Activated CD4-positive, alpha-beta memory T cell treated with anti-CD3 and anti-CD28 coated beads, Interleukin-2, amount 10 ng/mL, durations not matched to agents 7 days and 5 days (primary cell): ENCODE measurements at regions not wholly inside any gene's neighbourhood (a gene's known extent, or its start where the extent isn't known, plus 50 kb on each side); places are given as distances from the start of the nearest gene placed in this dataset.

Source experiments
- CTCF ChIA-PET: fragments of 350-600 bp; sonication (Branson Sonifier 250); formaldehyde crosslinking; loops from one replicate; lab custom pipeline; 2021; ENCODE audit warnings: antibody characterized with exemption, inconsistent platforms; lab: Charles Lee
- POLR2A ChIA-PET: fragments of 350-600 bp; sonication (Branson Sonifier 250); formaldehyde crosslinking; loops from one replicate; lab custom pipeline; 2021; ENCODE audit warnings: antibody characterized with exemption; lab: Charles Lee
- DNase-seq: peaks from one replicate; pipeline ENCODE4 v3.0.0-alpha.2; 2020
- H3K27ac Mint-ChIP-seq: one replicate; pipeline ENCODE4 v1.8.0; 2021; ENCODE audit warnings: mild to moderate bottlenecking, mixed read lengths
- H3K27me3 Mint-ChIP-seq: one replicate; pipeline ENCODE4 v1.8.0; 2021; ENCODE audit warnings: mixed read lengths
- H3K36me3 Mint-ChIP-seq: one replicate; pipeline ENCODE4 v1.8.0; 2021; ENCODE audit warnings: low read depth, mixed read lengths
- H3K4me1 Mint-ChIP-seq: one replicate; pipeline ENCODE4 v1.8.0; 2021; ENCODE audit warnings: mixed read lengths
- H3K4me3 Mint-ChIP-seq: one replicate; pipeline ENCODE4 v1.8.0; 2021; ENCODE audit warnings: mild to moderate bottlenecking, mixed read lengths
- H3K9me3 Mint-ChIP-seq: one replicate; pipeline ENCODE4 v1.8.0; 2021; ENCODE audit warnings: mixed read lengths

DNA sequence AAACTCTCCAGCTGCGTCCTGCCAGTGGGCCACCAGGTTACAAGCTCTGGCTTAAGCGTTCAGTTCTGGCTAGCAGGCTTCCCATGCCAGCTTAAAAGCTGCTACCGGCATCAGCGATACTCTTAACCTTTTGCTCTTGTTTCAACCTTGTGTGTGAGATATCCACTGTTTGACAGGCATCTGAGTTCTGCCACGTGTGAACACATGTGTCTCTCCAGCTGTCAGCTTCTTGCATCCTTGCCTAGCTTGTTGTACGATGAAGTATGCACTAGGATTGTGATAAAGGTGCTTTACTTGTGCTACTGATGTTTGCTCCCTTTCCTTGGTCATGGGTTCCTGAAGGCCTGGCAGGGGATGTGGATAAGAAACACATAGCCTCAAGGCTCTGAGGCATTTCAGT lies 201.6 kb downstream of the PRDM2 start:
- H3K36me3 Mint-ChIP-seq: no peaks in the 10 kb centered on the region
- POLR2A ChIA-PET: no interaction called here
- CTCF ChIA-PET: no interaction called here
- no peak overlapping the region for H3K4me3 Mint-ChIP-seq
- H3K4me1 Mint-ChIP-seq: no peaks in the 10 kb centered on the region
- DNase-seq: no peak
- H3K27ac Mint-ChIP-seq: no peak overlapping the region
- H3K27me3 Mint-ChIP-seq: peaks cover 8% of the 10 kb centered on the region
- H3K9me3 Mint-ChIP-seq: no peaks in the 10 kb centered on the region

DNA sequence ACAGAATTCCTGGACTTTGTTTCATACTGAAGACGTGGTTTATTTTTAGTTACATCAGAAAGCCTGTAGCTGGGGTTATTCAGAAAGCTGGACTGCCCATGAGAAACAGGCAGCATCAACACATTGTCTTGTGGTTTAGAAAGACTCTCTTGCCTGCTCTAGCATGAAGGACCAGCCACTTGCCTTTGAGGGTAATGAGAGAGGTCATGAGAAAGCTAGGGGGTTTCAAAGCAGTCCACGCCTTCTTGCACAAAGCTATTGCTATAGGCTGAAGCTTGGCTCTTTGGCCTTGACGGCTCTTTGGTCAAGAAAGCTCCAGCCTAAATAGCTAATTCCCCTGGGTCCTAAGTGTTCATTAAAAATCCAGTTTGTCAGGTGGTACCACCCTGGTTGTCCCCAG lies 208.1 kb downstream of the PRDM2 start:
- no peaks in the 10 kb centered on the region for H3K36me3 Mint-ChIP-seq
- H3K27ac Mint-ChIP-seq: no peak overlapping the region
- H3K9me3 Mint-ChIP-seq: no peaks in the 10 kb centered on the region
- DNase-seq: no peak
- peaks cover 11% of the 10 kb centered on the region for H3K27me3 Mint-ChIP-seq
- ChIA-PET CTCF (no interaction called here), POLR2A (no interaction called here)
- H3K4me1 Mint-ChIP-seq: peaks cover 13% of the 10 kb centered on the region
- H3K4me3 Mint-ChIP-seq: no peak overlapping the region

DNA sequence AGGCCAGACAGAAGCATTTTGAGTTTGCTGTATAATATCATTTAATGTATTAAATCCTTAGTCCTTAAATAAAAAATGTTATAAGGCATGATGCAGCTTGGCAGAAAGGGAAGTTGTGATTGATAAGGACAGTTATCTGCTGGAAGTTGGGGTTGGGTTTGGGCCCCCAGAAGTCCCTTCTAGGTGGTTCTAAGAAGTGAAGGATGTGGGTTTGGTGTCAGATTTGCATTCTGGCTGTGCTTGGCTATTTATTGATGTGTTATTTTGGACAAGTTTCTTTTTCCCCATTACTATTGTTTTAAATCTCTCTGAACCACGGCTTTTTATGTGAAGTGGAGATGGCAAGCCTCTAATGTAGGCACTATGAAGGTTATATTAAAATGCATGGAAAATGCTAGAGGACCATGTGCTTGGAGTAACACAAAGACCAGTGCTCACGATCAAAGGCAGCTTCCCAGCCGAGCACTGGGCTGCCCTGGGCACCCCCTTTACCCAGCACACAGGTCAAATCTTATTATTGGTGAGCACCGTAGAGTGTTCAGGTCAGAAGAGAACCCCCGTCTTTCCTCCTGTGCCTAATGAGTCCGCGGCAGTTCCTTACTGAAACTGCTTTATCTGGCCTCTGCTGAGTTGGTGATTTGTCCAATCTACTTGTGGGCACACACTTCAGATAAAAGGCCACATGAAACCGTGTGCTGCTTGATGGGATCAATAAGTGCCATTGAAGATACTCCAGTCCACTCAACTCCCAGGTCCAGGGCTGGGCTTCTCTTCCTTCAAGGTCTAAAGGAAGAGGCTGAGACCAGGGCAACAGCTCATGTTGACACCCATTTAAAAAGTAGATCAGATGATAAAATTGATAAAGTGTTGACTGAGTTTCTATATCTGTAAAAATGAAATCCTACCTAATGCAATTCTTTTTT lies 212.0 kb downstream of the PRDM2 start:
- POLR2A ChIA-PET: no interaction called here
- Mint-ChIP-seq H3K27me3 (peaks cover 2% of the 10 kb centered on the region), H3K4me3 (no peak overlapping the region), H3K4me1 (peaks cover 13% of the 10 kb centered on the region), H3K27ac (no peak overlapping the region), H3K9me3 (no peaks in the 10 kb centered on the region), H3K36me3 (no peaks in the 10 kb centered on the region)
- CTCF ChIA-PET: no interaction called here
- DNase-seq: no peak

DNA sequence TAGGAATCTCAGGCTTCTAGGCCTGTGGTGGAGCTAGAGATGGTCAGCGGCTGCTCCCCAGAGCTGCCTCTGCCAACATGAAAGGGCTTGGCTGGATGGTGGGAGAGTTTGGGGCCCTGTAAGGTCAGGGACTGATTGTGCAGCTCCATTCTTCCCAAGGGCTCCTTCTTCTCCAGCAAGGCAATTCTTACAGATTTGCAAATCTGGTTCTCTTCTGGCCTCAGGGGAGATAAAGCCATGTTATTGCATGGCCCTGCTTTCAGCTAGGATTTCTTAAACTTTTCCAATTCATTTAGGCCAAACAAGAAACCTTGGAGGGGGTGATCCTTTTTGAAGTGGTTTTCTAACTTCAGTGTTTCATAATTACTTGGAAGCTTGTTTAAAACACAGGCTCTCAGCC lies 213.4 kb downstream of the PRDM2 start:
- POLR2A ChIA-PET: no interaction called here
- H3K27me3 Mint-ChIP-seq: peaks cover 2% of the 10 kb centered on the region
- no peak for DNase-seq
- CTCF ChIA-PET: no interaction called here
- H3K9me3 Mint-ChIP-seq: no peaks in the 10 kb centered on the region
- H3K27ac Mint-ChIP-seq: no peak overlapping the region
- H3K36me3 Mint-ChIP-seq: no peaks in the 10 kb centered on the region
- no peak overlapping the region for H3K4me3 Mint-ChIP-seq
- H3K4me1 Mint-ChIP-seq: peaks cover 13% of the 10 kb centered on the region

DNA sequence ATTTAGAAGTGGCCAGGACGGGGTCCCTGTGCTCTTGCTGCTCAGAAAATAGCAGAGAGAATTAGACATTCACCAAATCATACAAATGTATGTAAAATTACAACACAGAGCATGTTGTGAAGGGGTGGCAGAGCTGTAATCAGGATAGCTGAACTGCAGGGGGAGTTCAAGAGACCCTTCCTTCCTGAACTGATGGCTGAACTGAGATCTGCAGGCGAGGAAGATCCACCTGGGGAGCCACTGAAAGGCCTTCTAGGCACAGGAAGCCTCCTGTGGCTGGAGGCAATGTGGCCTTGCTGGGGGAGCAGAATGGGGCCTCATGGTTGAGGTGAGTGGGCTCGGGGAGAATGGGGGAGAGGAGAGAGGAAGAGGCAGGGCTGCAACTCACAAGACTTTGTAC lies 216.5 kb downstream of the PRDM2 start:
- peaks cover 2% of the 10 kb centered on the region for H3K27me3 Mint-ChIP-seq

DNA sequence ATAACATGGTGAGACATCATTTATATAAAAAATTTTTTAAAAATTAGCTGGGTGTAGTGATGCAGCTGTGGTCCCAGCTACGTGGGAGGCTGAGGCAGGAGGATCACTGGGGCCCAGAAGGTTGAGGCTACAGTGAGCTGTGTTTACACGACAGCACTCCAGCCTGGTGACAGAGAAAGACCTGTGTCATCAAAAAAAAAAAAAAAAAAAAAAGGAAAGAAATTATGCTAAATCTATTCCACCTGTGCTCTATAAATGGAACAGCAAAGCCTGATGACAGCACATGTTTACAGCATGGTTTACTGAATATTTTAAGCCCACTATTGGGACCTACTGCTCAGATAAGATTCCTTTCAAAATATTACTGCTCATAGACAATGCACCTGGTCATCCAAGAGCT lies 217.6 kb downstream of the PRDM2 start:
- peaks cover 2% of the 10 kb centered on the region for H3K27me3 Mint-ChIP-seq
- H3K9me3 Mint-ChIP-seq: no peaks in the 10 kb centered on the region
- H3K27ac Mint-ChIP-seq: no peak overlapping the region
- no peak overlapping the region for H3K4me3 Mint-ChIP-seq
- POLR2A ChIA-PET: no interaction called here
- H3K4me1 Mint-ChIP-seq: no peaks in the 10 kb centered on the region
- no peak for DNase-seq
- CTCF ChIA-PET: no interaction called here
- no peaks in the 10 kb centered on the region for H3K36me3 Mint-ChIP-seq

More for the DNA sequence above, 216.5 kb downstream of the PRDM2 start:
- no peaks in the 10 kb centered on the region for H3K36me3 Mint-ChIP-seq
- peaks cover 8% of the 10 kb centered on the region for H3K4me1 Mint-ChIP-seq
- DNase-seq: no peak
- POLR2A ChIA-PET: no interaction called here
- no peaks in the 10 kb centered on the region for H3K9me3 Mint-ChIP-seq
- CTCF ChIA-PET: no interaction called here
- H3K4me3 Mint-ChIP-seq: no peak overlapping the region
- no peak overlapping the region for H3K27ac Mint-ChIP-seq

DNA sequence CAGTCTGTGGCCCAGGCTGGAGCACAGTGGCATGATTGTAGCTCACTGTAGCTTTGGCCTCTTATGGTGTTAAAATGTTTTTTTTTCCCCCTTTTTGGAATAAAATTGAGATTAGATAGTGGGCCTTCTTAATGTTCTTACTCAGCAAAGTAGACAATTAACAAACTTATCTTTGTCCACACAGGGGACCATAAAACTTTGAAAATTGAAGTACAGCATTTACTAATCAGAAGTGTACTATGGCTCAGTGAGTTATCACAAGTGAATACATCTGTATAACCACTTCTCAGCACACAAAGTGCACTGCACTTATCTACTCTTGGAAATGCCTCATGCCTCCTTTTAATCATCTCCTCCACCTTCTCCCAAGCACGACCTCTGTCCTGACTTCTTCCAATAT lies 218.9 kb downstream of the PRDM2 start:
- Mint-ChIP-seq H3K27ac (no peak overlapping the region), H3K4me3 (no peak overlapping the region), H3K4me1 (no peaks in the 10 kb centered on the region), H3K36me3 (no peaks in the 10 kb centered on the region), H3K9me3 (no peaks in the 10 kb centered on the region), H3K27me3 (peaks cover 2% of the 10 kb centered on the region)
- ChIA-PET POLR2A (no interaction called here), CTCF (no interaction called here)
- DNase-seq: no peak

DNA sequence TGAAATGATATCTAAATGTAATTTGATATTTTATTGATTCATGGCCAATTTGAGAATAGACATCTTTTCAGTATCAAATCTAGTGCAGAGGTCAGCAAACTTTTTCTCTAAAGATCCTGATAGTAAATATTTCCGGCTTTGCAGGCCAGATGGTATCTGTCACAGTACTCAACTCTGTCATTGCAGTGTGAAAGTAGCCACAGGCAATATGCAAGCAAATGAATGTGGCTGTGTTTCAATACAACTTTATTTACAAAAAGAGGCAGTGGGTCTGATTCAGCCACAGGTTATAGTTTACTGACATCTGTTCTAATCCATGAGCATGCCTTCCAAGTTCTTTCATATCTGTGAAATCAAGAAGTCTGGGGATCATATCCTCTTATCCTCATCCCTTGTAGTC lies 221.2 kb downstream of the PRDM2 start:
- no peak overlapping the region for H3K27ac Mint-ChIP-seq
- CTCF ChIA-PET: no interaction called here
- DNase-seq: no peak
- no peaks in the 10 kb centered on the region for H3K9me3 Mint-ChIP-seq
- POLR2A ChIA-PET: no interaction called here
- no peaks in the 10 kb centered on the region for H3K36me3 Mint-ChIP-seq
- peaks cover 2% of the 10 kb centered on the region for H3K27me3 Mint-ChIP-seq
- no peak overlapping the region for H3K4me3 Mint-ChIP-seq
- no peaks in the 10 kb centered on the region for H3K4me1 Mint-ChIP-seq

DNA sequence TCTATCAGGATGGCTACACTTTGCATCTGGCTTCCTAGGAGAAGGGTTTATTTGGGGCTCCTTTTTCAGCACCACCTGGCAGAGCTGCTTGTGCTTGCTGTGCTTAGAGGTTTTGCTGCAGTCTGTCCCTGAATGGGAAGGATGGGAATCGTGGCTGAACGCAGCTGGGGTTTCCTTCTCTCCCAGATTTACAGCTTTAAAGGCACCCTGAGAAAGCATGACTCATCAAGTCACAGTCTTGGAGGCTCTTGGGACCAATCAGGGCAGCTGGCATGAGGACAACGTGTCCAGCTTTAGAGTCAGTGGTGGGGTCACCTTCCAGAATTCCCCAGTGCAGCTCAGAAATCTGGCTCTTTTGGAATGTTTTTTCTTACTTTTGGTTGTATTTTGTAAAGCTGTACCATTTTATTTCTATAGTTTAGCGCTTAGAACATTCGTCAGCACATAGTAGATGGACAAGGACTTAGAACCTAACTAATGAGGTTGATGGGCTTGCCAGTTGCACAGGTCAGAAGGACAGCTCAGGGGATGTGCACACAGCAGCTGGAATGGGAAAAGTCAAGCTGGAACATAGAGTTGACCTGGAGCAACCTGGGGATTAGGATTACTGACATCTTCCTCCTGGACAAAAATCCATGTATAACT lies 222.6 kb downstream of the PRDM2 start:
- Mint-ChIP-seq H3K4me3 (no peak overlapping the region), H3K4me1 (no peaks in the 10 kb centered on the region), H3K9me3 (no peaks in the 10 kb centered on the region), H3K27me3 (peaks cover 4% of the 10 kb centered on the region), H3K27ac (no peak overlapping the region), H3K36me3 (no peaks in the 10 kb centered on the region)
- DNase-seq: no peak
- ChIA-PET POLR2A (no interaction called here), CTCF (no interaction called here)

DNA sequence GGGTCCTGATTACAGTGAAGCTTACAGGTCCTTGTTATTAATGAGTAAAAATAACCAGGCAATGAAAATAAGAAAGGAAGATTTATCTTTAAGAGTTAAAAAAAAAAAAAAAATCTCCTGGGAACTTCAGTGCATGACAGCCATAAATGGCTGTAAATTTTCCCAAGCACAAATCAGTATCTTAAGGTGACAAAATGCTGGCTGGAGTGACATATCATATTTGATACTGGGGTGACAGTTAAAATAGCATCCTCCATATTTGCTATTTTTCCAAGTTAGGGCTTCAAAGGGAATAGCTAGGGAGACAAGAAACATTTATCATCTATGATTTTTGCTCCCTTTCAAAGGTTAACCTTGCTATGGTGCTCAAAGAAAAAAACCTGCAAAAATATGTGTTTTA lies 226.6 kb downstream of the PRDM2 start:
- ChIA-PET CTCF (no interaction called here), POLR2A (no interaction called here)
- Mint-ChIP-seq H3K9me3 (no peaks in the 10 kb centered on the region), H3K27me3 (peaks cover 3% of the 10 kb centered on the region), H3K4me1 (no peaks in the 10 kb centered on the region), H3K4me3 (no peak overlapping the region), H3K27ac (no peak overlapping the region), H3K36me3 (no peaks in the 10 kb centered on the region)
- no peak for DNase-seq

DNA sequence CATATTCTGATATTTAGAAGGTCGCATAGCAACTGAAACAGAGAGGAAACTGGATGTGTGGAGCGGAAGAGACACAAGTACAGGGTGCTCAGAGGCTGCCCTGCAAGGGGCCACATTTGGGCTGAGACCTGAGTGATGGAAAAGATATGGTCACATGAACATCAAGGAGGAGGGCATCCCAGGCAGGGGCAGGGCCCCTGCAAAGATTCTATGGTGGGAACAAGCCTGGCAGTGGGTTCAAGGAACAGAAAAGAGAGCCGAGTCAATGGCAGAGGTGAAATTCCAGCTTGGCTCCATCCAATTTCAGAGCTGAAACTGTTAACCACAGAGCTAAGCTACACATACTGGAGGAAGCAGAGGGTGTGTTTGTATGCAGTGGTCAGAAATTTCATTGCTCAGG lies 227.7 kb downstream of the PRDM2 start:
- Mint-ChIP-seq H3K4me3 (no peak overlapping the region), H3K4me1 (no peaks in the 10 kb centered on the region), H3K27ac (no peak overlapping the region), H3K9me3 (no peaks in the 10 kb centered on the region), H3K36me3 (no peaks in the 10 kb centered on the region), H3K27me3 (peaks cover 3% of the 10 kb centered on the region)
- POLR2A ChIA-PET: no interaction called here
- DNase-seq: no peak
- CTCF ChIA-PET: interaction anchor here (1.4 kb wide), 1 partner anchor 32 kb away, joined by 6 read pairs; no protein-coding TSS in a partner anchor

DNA sequence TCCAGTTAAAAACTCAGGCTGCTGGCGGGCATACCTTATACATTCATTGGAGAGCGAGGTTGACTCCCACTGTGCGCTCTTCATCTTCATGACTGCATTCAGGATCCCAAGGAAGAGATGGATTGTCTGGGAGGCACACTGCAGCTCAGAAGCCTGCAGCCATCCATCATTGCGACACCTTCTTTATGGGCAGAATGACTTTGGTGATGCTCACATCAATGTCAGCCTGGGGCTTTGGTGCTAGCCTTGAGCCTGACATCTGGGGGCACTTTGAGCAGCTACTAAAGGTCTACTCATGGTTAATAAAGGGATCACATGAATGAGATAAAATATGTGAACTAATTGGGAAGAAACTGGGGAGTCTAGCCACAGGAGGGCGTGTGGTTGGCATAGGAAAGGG lies 229.3 kb downstream of the PRDM2 start:
- no peak overlapping the region for H3K4me3 Mint-ChIP-seq
- POLR2A ChIA-PET: no interaction called here
- CTCF ChIA-PET: no interaction called here
- no peaks in the 10 kb centered on the region for H3K36me3 Mint-ChIP-seq
- DNase-seq: no peak
- H3K4me1 Mint-ChIP-seq: no peaks in the 10 kb centered on the region
- no peak overlapping the region for H3K27ac Mint-ChIP-seq
- peaks cover 3% of the 10 kb centered on the region for H3K27me3 Mint-ChIP-seq
- H3K9me3 Mint-ChIP-seq: no peaks in the 10 kb centered on the region

DNA sequence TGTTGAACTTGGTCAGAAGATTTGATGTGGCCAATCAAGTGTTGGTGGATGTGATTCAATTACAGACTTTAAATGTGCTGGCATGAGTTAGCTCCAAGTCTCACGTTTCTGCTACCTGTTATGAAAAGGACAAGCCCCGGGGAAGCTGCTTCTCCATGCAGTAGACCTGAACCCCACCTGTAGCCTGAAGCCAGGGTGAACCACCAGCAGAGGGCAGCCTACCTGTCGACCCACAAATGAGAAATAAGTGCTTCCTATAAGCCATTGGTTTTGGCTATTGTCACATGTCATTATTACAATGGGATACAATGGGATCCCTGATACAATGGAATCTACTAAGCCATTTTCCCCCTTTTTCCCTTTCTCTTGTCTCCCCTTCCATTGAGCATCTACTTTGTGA lies 230.2 kb downstream of the PRDM2 start:
- peak; percentile 34 for DNase-seq
- H3K36me3 Mint-ChIP-seq: no peaks in the 10 kb centered on the region
- peaks cover 3% of the 10 kb centered on the region for H3K27me3 Mint-ChIP-seq
- CTCF ChIA-PET: interaction anchor here (0.6 kb wide), 1 partner anchor 276 kb away, joined by 3 read pairs; no protein-coding TSS in a partner anchor
- no peak overlapping the region for H3K4me3 Mint-ChIP-seq
- no peak overlapping the region for H3K27ac Mint-ChIP-seq
- POLR2A ChIA-PET: no interaction called here
- no peaks in the 10 kb centered on the region for H3K9me3 Mint-ChIP-seq
- H3K4me1 Mint-ChIP-seq: no peaks in the 10 kb centered on the region
